ENCODE measurements at regions not wholly inside any gene's neighbourhood (a gene's known extent, or its start where the extent isn't known, plus 50 kb on each side); places are given as distances from the start of the nearest gene placed in this dataset.

DNA sequence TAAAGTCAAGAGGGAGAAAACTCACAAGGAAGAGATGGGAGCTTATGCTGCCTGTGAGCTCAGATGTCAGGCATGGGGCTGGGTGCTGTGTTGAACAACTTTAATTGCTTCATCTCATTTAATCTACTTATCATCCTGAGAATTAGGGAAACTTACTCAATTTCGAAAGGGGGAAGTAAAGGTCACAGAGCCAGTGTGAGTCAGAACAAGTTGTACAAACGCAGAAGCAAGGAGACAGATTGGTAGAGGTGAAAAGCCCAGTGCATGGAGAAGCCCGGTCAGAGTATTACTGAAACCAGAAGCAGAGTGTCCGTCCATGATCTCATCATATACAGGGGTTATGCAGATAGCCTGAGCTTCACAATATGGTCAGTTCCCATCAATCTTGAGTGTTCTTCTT lies 281.1 kb upstream of the POU3F3 start:
- TF ChIP-seq POLR2A (IDR thresholded peaks at IDR 0.05; ENCODE audit: borderline replicate concordance, extremely low read depth, insufficient read depth, insufficient read length) (no peak), CTCF (IDR thresholded peaks at IDR 0.05 in 2 of 3, conservative IDR thresholded peaks at IDR 0.05 in 1 of 3; ENCODE audit: borderline replicate concordance in 1 of 3, insufficient read depth in 1 of 3, low read depth in 2 of 3, low read length in 2 of 3) (no peak), ZNF274 (IDR thresholded peaks at IDR 0.05; ENCODE audit: low read depth, low read length) (no peak), POLR2AphosphoS5 (IDR thresholded peaks at IDR 0.05; ENCODE audit: low read depth, low read length) (no peak), YY1 (IDR thresholded peaks at IDR 0.05; ENCODE audit: extremely low read depth, insufficient replicate concordance, low read depth, low read length) (no peak), EZH2phosphoT487 (IDR thresholded peaks at IDR 0.05; ENCODE audit: borderline replicate concordance) (no peak), CEBPB (IDR thresholded peaks at IDR 0.05; ENCODE audit: low read depth) (no peak), TCF7L2 (IDR thresholded peaks at IDR 0.05; ENCODE audit: borderline replicate concordance, extremely low read depth, insufficient read depth, insufficient read length) (no peak), EZH2 (IDR thresholded peaks at IDR 0.05) (no peak), REST (IDR thresholded peaks at IDR 0.05; ENCODE audit: low read depth) (no peak)
- TF ChIP-seq, protein P1, sequence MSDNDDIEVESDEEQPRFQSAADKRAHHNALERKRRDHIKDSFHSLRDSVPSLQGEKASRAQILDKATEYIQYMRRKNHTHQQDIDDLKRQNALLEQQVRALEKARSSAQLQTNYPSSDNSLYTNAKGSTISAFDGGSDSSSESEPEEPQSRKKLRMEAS (IDR thresholded peaks at IDR 0.05): no peak
- TF ChIP-seq, protein P2, sequence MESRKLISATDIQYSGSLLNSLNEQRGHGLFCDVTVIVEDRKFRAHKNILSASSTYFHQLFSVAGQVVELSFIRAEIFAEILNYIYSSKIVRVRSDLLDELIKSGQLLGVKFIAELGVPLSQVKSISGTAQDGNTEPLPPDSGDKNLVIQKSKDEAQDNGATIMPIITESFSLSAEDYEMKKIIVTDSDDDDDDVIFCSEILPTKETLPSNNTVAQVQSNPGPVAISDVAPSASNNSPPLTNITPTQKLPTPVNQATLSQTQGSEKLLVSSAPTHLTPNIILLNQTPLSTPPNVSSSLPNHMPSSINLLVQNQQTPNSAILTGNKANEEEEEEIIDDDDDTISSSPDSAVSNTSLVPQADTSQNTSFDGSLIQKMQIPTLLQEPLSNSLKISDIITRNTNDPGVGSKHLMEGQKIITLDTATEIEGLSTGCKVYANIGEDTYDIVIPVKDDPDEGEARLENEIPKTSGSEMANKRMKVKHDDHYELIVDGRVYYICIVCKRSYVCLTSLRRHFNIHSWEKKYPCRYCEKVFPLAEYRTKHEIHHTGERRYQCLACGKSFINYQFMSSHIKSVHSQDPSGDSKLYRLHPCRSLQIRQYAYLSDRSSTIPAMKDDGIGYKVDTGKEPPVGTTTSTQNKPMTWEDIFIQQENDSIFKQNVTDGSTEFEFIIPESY (IDR thresholded peaks at IDR 0.05; ENCODE audit: extremely low read depth, insufficient replicate concordance, low read length): no peak
